ENCODE measurements at regions not wholly inside any gene's neighbourhood (a gene's known extent, or its start where the extent isn't known, plus 50 kb on each side); places are given as distances from the start of the nearest gene placed in this dataset.

- CTCF ChIA-PET = no interaction called here
- Mint-ChIP-seq H3K27ac (no peak overlapping the region), H3K4me3 (no peak overlapping the region), H3K4me1 (no peaks in the 10 kb centered on the region), H3K9me3 (no peaks in the 10 kb centered on the region), H3K27me3 (no peaks in the 10 kb centered on the region), H3K36me3 (ENCODE audit: low read depth) (no peaks in the 10 kb centered on the region)
- no peak for ATAC-seq (ENCODE audit: low read depth)
- intact Hi-C loops (cut with micrococcal nuclease) = no loop called here
- no peak for DNase-seq
- POLR2A ChIA-PET = no interaction called here
- no peak for TF ChIP-seq CTCF (IDR thresholded peaks at IDR 0.05)
Observed at GRCh38 chr9:13588151-13589033, 308.9 kb upstream of the MPDZ start.

GRCh38 chr9:13587571-13587970 is 308.1 kb upstream of the MPDZ start:
- Mint-ChIP-seq H3K9me3 (no peaks in the 10 kb centered on the region), H3K27ac (no peak overlapping the region), H3K27me3 (no peaks in the 10 kb centered on the region), H3K4me3 (no peak overlapping the region), H3K4me1 (no peaks in the 10 kb centered on the region), H3K36me3 (ENCODE audit: low read depth) (no peaks in the 10 kb centered on the region)
- no peak for ATAC-seq (ENCODE audit: low read depth)
- no peak for TF ChIP-seq CTCF (IDR thresholded peaks at IDR 0.05)
- CTCF ChIA-PET = no interaction called here
- no peak for DNase-seq
- POLR2A ChIA-PET = no interaction called here
- intact Hi-C loops (cut with micrococcal nuclease) = no loop called here

- no peak for TF ChIP-seq CTCF (IDR thresholded peaks at IDR 0.05)
- no peaks in the 10 kb centered on the region for H3K9me3 Mint-ChIP-seq
- H3K4me3 Mint-ChIP-seq = no peak overlapping the region
- no peak for ATAC-seq (ENCODE audit: low read depth)
- H3K27ac Mint-ChIP-seq = no peak overlapping the region
- POLR2A ChIA-PET = no interaction called here
- no peaks in the 10 kb centered on the region for H3K27me3 Mint-ChIP-seq
- no peaks in the 10 kb centered on the region for H3K36me3 Mint-ChIP-seq (ENCODE audit: low read depth)
- no peaks in the 10 kb centered on the region for H3K4me1 Mint-ChIP-seq
- intact Hi-C loops (cut with micrococcal nuclease) = no loop called here
- no peak for DNase-seq
- CTCF ChIA-PET = no interaction called here
Observed at GRCh38 chr9:13586587-13587374, 307.3 kb upstream of the MPDZ start.

GRCh38 chr9:13580760-13581159 is 301.3 kb upstream of the MPDZ start:
- Mint-ChIP-seq H3K36me3 (ENCODE audit: low read depth) (no peaks in the 10 kb centered on the region), H3K9me3 (peaks cover 6% of the 10 kb centered on the region), H3K27me3 (no peaks in the 10 kb centered on the region), H3K4me1 (no peaks in the 10 kb centered on the region), H3K4me3 (no peak overlapping the region), H3K27ac (no peak overlapping the region)
- ChIA-PET POLR2A (no interaction called here), CTCF (no interaction called here)
- TF ChIP-seq CTCF (IDR thresholded peaks at IDR 0.05) = no peak
- ATAC-seq (ENCODE audit: low read depth) = no peak
- no peak for DNase-seq
- intact Hi-C loops (cut with micrococcal nuclease) = no loop called here

- DNase-seq = no peak
- Mint-ChIP-seq H3K36me3 (ENCODE audit: low read depth) (no peaks in the 10 kb centered on the region), H3K27me3 (no peaks in the 10 kb centered on the region), H3K9me3 (peaks cover 6% of the 10 kb centered on the region), H3K4me3 (no peak overlapping the region), H3K27ac (no peak overlapping the region), H3K4me1 (no peaks in the 10 kb centered on the region)
- intact Hi-C loops (cut with micrococcal nuclease) = no loop called here
- ChIA-PET POLR2A (no interaction called here), CTCF (no interaction called here)
- TF ChIP-seq CTCF (IDR thresholded peaks at IDR 0.05) = no peak
- ATAC-seq (ENCODE audit: low read depth) = no peak
Observed at GRCh38 chr9:13580131-13580530, 300.6 kb upstream of the MPDZ start.
